ENCODE measurements at regions not wholly inside any gene's neighbourhood (a gene's known extent, or its start where the extent isn't known, plus 50 kb on each side); places are given as distances from the start of the nearest gene placed in this dataset.
A peak's percentile ranks its signal among the peaks of the same experiment; 100 is the strongest.

- H3K4me1 Mint-ChIP-seq: peaks cover 56% of the 10 kb centered on the region
- H3K27ac Mint-ChIP-seq: no peak overlapping the region
- DNase-seq (peak; percentile 79), ATAC-seq (peak; percentile 37)
- H3K9me3 Mint-ChIP-seq (ENCODE audit: low read depth): no peaks in the 10 kb centered on the region
- no peak overlapping the region for H3K4me3 Mint-ChIP-seq
- H3K27me3 Mint-ChIP-seq: no peaks in the 10 kb centered on the region
- CTCF ChIA-PET: no interaction called here
- H3K36me3 Mint-ChIP-seq: peaks cover 11% of the 10 kb centered on the region
Observed at GRCh38 chr12:131608740-131609690, 101.9 kb upstream of the SFSWAP start.

GRCh38 chr12:131609762-131610161 is 101.1 kb upstream of the SFSWAP start:
- Mint-ChIP-seq H3K27ac (no peak overlapping the region), H3K27me3 (no peaks in the 10 kb centered on the region), H3K4me3 (no peak overlapping the region), H3K4me1 (peaks cover 49% of the 10 kb centered on the region), H3K9me3 (ENCODE audit: low read depth) (no peaks in the 10 kb centered on the region), H3K36me3 (peaks cover 11% of the 10 kb centered on the region)
- DNase-seq (no peak), ATAC-seq (no peak)
- CTCF ChIA-PET: no interaction called here

- no peak for DNase-seq
- no peaks in the 10 kb centered on the region for H3K9me3 Mint-ChIP-seq (ENCODE audit: low read depth)
- no peak for ATAC-seq
- peaks cover 11% of the 10 kb centered on the region for H3K36me3 Mint-ChIP-seq
- CTCF ChIA-PET: no interaction called here
- H3K4me1 Mint-ChIP-seq: peaks cover 45% of the 10 kb centered on the region
- H3K4me3 Mint-ChIP-seq: no peak overlapping the region
- no peak overlapping the region for H3K27ac Mint-ChIP-seq
- no peaks in the 10 kb centered on the region for H3K27me3 Mint-ChIP-seq
Observed at GRCh38 chr12:131610181-131610580, 100.7 kb upstream of the SFSWAP start.

- Mint-ChIP-seq H3K27me3 (no peaks in the 10 kb centered on the region), H3K27ac (no peak overlapping the region), H3K9me3 (ENCODE audit: low read depth) (no peaks in the 10 kb centered on the region), H3K4me3 (no peak overlapping the region), H3K4me1 (peaks cover 38% of the 10 kb centered on the region), H3K36me3 (peaks cover 8% of the 10 kb centered on the region)
- ATAC-seq (no peak), DNase-seq (no peak)
- CTCF ChIA-PET: no interaction called here
Observed at GRCh38 chr12:131610891-131611290, 100.0 kb upstream of the SFSWAP start.

GRCh38 chr12:131611416-131612091 is 99.3 kb upstream of the SFSWAP start:
- peaks cover 4% of the 10 kb centered on the region for H3K36me3 Mint-ChIP-seq
- no peak overlapping the region for H3K4me3 Mint-ChIP-seq
- H3K27me3 Mint-ChIP-seq: no peaks in the 10 kb centered on the region
- ATAC-seq (no peak), DNase-seq (no peak)
- no peak overlapping the region for H3K27ac Mint-ChIP-seq
- no peaks in the 10 kb centered on the region for H3K9me3 Mint-ChIP-seq (ENCODE audit: low read depth)
- CTCF ChIA-PET: no interaction called here
- peaks cover 31% of the 10 kb centered on the region for H3K4me1 Mint-ChIP-seq

GRCh38 chr12:131612092-131612755 is 98.7 kb upstream of the SFSWAP start:
- H3K4me1 Mint-ChIP-seq: peaks cover 25% of the 10 kb centered on the region

GRCh38 chr12:131613186-131613585 is 97.7 kb upstream of the SFSWAP start:
- ATAC-seq (no peak), DNase-seq (no peak)
- CTCF ChIA-PET: no interaction called here
- H3K9me3 Mint-ChIP-seq (ENCODE audit: low read depth): no peaks in the 10 kb centered on the region
- no peaks in the 10 kb centered on the region for H3K27me3 Mint-ChIP-seq
- H3K4me1 Mint-ChIP-seq: peaks cover 15% of the 10 kb centered on the region
- H3K27ac Mint-ChIP-seq: no peak overlapping the region
- no peak overlapping the region for H3K4me3 Mint-ChIP-seq
- H3K36me3 Mint-ChIP-seq: no peaks in the 10 kb centered on the region

More at GRCh38 chr12:131612092-131612755, 98.7 kb upstream of the SFSWAP start:
- no peaks in the 10 kb centered on the region for H3K9me3 Mint-ChIP-seq (ENCODE audit: low read depth)
- DNase-seq: no peak
- peaks cover 3% of the 10 kb centered on the region for H3K36me3 Mint-ChIP-seq
- H3K27me3 Mint-ChIP-seq: no peaks in the 10 kb centered on the region
- no peak overlapping the region for H3K27ac Mint-ChIP-seq
- CTCF ChIA-PET: no interaction called here
- ATAC-seq: no peak
- no peak overlapping the region for H3K4me3 Mint-ChIP-seq

GRCh38 chr12:131613678-131614077 is 97.2 kb upstream of the SFSWAP start:
- H3K4me1 Mint-ChIP-seq: peaks cover 11% of the 10 kb centered on the region
- H3K27ac Mint-ChIP-seq: no peak overlapping the region
- H3K36me3 Mint-ChIP-seq: no peaks in the 10 kb centered on the region
- H3K27me3 Mint-ChIP-seq: no peaks in the 10 kb centered on the region
- CTCF ChIA-PET: no interaction called here
- DNase-seq (no peak), ATAC-seq (no peak)
- no peak overlapping the region for H3K4me3 Mint-ChIP-seq
- H3K9me3 Mint-ChIP-seq (ENCODE audit: low read depth): no peaks in the 10 kb centered on the region

GRCh38 chr12:131615326-131616042 is 95.4 kb upstream of the SFSWAP start:
- ATAC-seq: no peak
- Mint-ChIP-seq H3K27me3 (no peaks in the 10 kb centered on the region), H3K4me1 (no peaks in the 10 kb centered on the region), H3K9me3 (ENCODE audit: low read depth) (no peaks in the 10 kb centered on the region), H3K27ac (no peak overlapping the region), H3K4me3 (no peak overlapping the region), H3K36me3 (no peaks in the 10 kb centered on the region)
- DNase-seq: no peak
- CTCF ChIA-PET: no interaction called here

GRCh38 chr12:131616043-131616700 is 94.7 kb upstream of the SFSWAP start:
- Mint-ChIP-seq H3K27ac (no peak overlapping the region), H3K4me3 (no peak overlapping the region), H3K4me1 (no peaks in the 10 kb centered on the region), H3K9me3 (ENCODE audit: low read depth) (no peaks in the 10 kb centered on the region), H3K27me3 (no peaks in the 10 kb centered on the region), H3K36me3 (no peaks in the 10 kb centered on the region)
- CTCF ChIA-PET: no interaction called here
- DNase-seq (no peak), ATAC-seq (no peak)

- H3K9me3 Mint-ChIP-seq (ENCODE audit: low read depth): no peaks in the 10 kb centered on the region
- no peaks in the 10 kb centered on the region for H3K27me3 Mint-ChIP-seq
- no peak overlapping the region for H3K4me3 Mint-ChIP-seq
- H3K27ac Mint-ChIP-seq: no peak overlapping the region
- H3K4me1 Mint-ChIP-seq: no peaks in the 10 kb centered on the region
- no peak for ATAC-seq
- CTCF ChIA-PET: no interaction called here
- DNase-seq: no peak
- H3K36me3 Mint-ChIP-seq: no peaks in the 10 kb centered on the region
Observed at GRCh38 chr12:131616738-131617137, 94.2 kb upstream of the SFSWAP start.

- no peaks in the 10 kb centered on the region for H3K9me3 Mint-ChIP-seq (ENCODE audit: low read depth)
- H3K36me3 Mint-ChIP-seq: no peaks in the 10 kb centered on the region
- H3K27ac Mint-ChIP-seq: no peak overlapping the region
- ATAC-seq: no peak
- DNase-seq: no peak
- H3K27me3 Mint-ChIP-seq: no peaks in the 10 kb centered on the region
- no peaks in the 10 kb centered on the region for H3K4me1 Mint-ChIP-seq
- H3K4me3 Mint-ChIP-seq: no peak overlapping the region
- CTCF ChIA-PET: no interaction called here
Observed at GRCh38 chr12:131617179-131617578, 93.7 kb upstream of the SFSWAP start.
